CD14-positive monocyte (primary cell): ENCODE measurements at regions not wholly inside any gene's neighbourhood (a gene's known extent, or its start where the extent isn't known, plus 50 kb on each side); places are given as distances from the start of the nearest gene placed in this dataset.

Source experiments
- DNase-seq, 3 donors: peaks; one replicate each; pipeline ENCODE4 v3.0.0-alpha.2; 2011 to 2022
- H2AFZ ChIP-seq: 2 replicates; pipeline ENCODE4 v1.6.0; 2012; ENCODE audit warnings: mild to moderate bottlenecking, low read depth, low read length, inconsistent platforms; ENCODE audit not compliant: insufficient read depth, poor library complexity, severe bottlenecking
- H3K27ac ChIP-seq, 2 donors: 1 replicate in 1 of 2; 2 replicates in 1 of 2; pipeline ENCODE4 v1.5.1; 2012 to 2013; ENCODE audit warnings: low read length in 2 of 2, control low read depth in 1 of 2, inconsistent platforms in 1 of 2, low read depth in 1 of 2, mild to moderate bottlenecking in 1 of 2
- H3K27me3 ChIP-seq, 2 donors: one replicate each; pipeline versions ENCODE4 v1.6.0 to v1.6.1; 2011 to 2013; ENCODE audit warnings: low read length in 2 of 2; ENCODE audit not compliant: control insufficient read depth in 2 of 2, insufficient read depth in 2 of 2
- H3K36me3 ChIP-seq, 2 donors: replicated peaks in 1 of 2; 1 replicate in 1 of 2; 2 replicates in 1 of 2; pipeline versions ENCODE4 v1.5.1 to v1.6.1; 2012 to 2013; ENCODE audit warnings: low read length in 2 of 2, control low read depth in 1 of 2, inconsistent platforms in 1 of 2, mild to moderate bottlenecking in 1 of 2; ENCODE audit not compliant: insufficient read depth in 2 of 2, control insufficient read depth in 1 of 2
- H3K4me1 ChIP-seq, 2 donors: 1 replicate in 1 of 2; 2 replicates in 1 of 2; pipeline versions ENCODE4 v1.5.1 to v1.6.1; 2012 to 2013; ENCODE audit warnings: low read length in 2 of 2, control low read depth in 1 of 2, inconsistent platforms in 1 of 2, mild to moderate bottlenecking in 1 of 2, moderate library complexity in 1 of 2; ENCODE audit not compliant: insufficient read depth in 2 of 2, control insufficient read depth in 1 of 2
- H3K4me2 ChIP-seq: replicated peaks from 2 replicates; pipeline ENCODE3; 2012; ENCODE audit warnings: low read length, moderate library complexity, mild to moderate bottlenecking; ENCODE audit not compliant: poor library complexity, severe bottlenecking; ENCODE audit errors: extremely low read depth
- H3K4me3 ChIP-seq, 3 experiments: fragments of 200-600 bp in 1 of 3; sonication (generic) in 1 of 3; replicated peaks in 1 of 3; 1 replicate in 2 of 3; 2 replicates in 1 of 3; pipeline ENCODE4 v1.5.1; 2011 to 2013; ENCODE audit warnings: low read length in 3 of 3, mild to moderate bottlenecking in 3 of 3, control low read depth in 2 of 3, low read depth in 2 of 3, inconsistent platforms in 1 of 3, moderate library complexity in 1 of 3
- H3K79me2 ChIP-seq: 2 replicates; pipeline ENCODE4 v1.6.0; 2012; ENCODE audit warnings: mild to moderate bottlenecking, control low read depth, inconsistent platforms, low read length, moderate library complexity; ENCODE audit not compliant: insufficient read depth
- H3K9ac ChIP-seq: 2 replicates; pipeline ENCODE4 v1.6.0; 2017; ENCODE audit warnings: low read length, mild to moderate bottlenecking; ENCODE audit not compliant: insufficient read depth, poor library complexity, severe bottlenecking
- H3K9me3 ChIP-seq, 2 donors: replicated peaks in 1 of 2; 1 replicate in 1 of 2; 2 replicates in 1 of 2; pipeline versions ENCODE4 v1.5.1 to v1.6.1; 2012 to 2013; ENCODE audit warnings: low read length in 2 of 2, control low read depth in 1 of 2; ENCODE audit not compliant: control insufficient read depth in 1 of 2, insufficient read depth in 1 of 2
- H4K20me1 ChIP-seq: 2 replicates; pipeline ENCODE4 v1.6.0; 2012; ENCODE audit warnings: mild to moderate bottlenecking, low read length, control low read depth, moderate library complexity; ENCODE audit not compliant: insufficient read depth
- H3K27ac Mint-ChIP-seq, 7 donors: one replicate each; pipeline ENCODE4 v1.8.0; 2020; ENCODE audit warnings: mild to moderate bottlenecking in 7 of 7, mixed read lengths in 7 of 7, moderate library complexity in 6 of 7, inconsistent platforms in 2 of 7
- H3K27me3 Mint-ChIP-seq, 3 donors: one replicate each; pipeline ENCODE4 v1.8.0; 2021 to 2022; ENCODE audit warnings: low read depth in 3 of 3, mild to moderate bottlenecking in 3 of 3, mixed read lengths in 3 of 3, moderate library complexity in 3 of 3, inconsistent platforms in 1 of 3
- H3K36me3 Mint-ChIP-seq, 2 donors: one replicate each; pipeline ENCODE4 v1.8.0; 2020; ENCODE audit warnings: mixed read lengths in 2 of 2, inconsistent platforms in 1 of 2, mild to moderate bottlenecking in 1 of 2
- H3K4me1 Mint-ChIP-seq: one replicate; pipeline ENCODE4 v1.8.0; 2020; ENCODE audit warnings: mild to moderate bottlenecking, mixed read lengths
- H3K4me3 Mint-ChIP-seq, 2 donors: one replicate each; pipeline ENCODE4 v1.8.0; 2020; ENCODE audit warnings: mild to moderate bottlenecking in 2 of 2, mixed read lengths in 2 of 2, moderate library complexity in 1 of 2
- H3K9me3 Mint-ChIP-seq, 7 donors: one replicate each; pipeline ENCODE4 v1.8.0; 2020 to 2022; ENCODE audit warnings: mixed read lengths in 7 of 7, mild to moderate bottlenecking in 6 of 7, moderate library complexity in 6 of 7, inconsistent platforms in 2 of 7
- CTCF ChIP-seq: fragments of 200-600 bp; IDR thresholded peaks from one replicate; pipeline ENCODE4 v1.8.0; 2022; ENCODE audit warnings: antibody characterized with exemption, mild to moderate bottlenecking
- WGBS: methylation state at CpG from one replicate; pipeline ENCODE4 v1.1.5; 2013; ENCODE audit warnings: missing lambda C conversion rate; ENCODE audit not compliant: insufficient coverage; 5-methylcytosine and 5-hydroxymethylcytosine counted together
- intact Hi-C, 2 donors: fragments of 100-400 bp; cut with micrococcal nuclease; formaldehyde crosslinking; loops; one replicate each; pipeline versions ENCODE4 v1.15.0 to v1.15.1; 2023

GRCh38 chr15:79178594-79178993 lies 88.0 kb upstream of the RASGRF1 start:
- no peak overlapping the region for H3K9ac ChIP-seq
- no peaks in the 10 kb centered on the region for H3K4me1 ChIP-seq
- Mint-ChIP-seq H3K27ac (no peak overlapping the region), H3K36me3 (no peaks in the 10 kb centered on the region), H3K9me3 (no peaks in the 10 kb centered on the region), H3K27me3 (peaks cover 8 to 16% (median 14%) of the 10 kb centered on the region in 3 donors), H3K4me1 (no peaks in the 10 kb centered on the region), H3K4me3 (no peak overlapping the region)
- no peak overlapping the region for H3K4me3 ChIP-seq
- no peaks in the 10 kb centered on the region for H3K27me3 ChIP-seq
- DNase-seq = no peak
- 100% methylated on average over 1 of the region's 9 CpGs for WGBS
- H3K4me2 ChIP-seq = no peak overlapping the region
- no peaks in the 10 kb centered on the region for H3K79me2 ChIP-seq
- no peaks in the 10 kb centered on the region for H3K36me3 ChIP-seq
- intact Hi-C loops = loop anchor here in 1 of 2 donors (2.0 kb wide), 1 partner anchor 270 kb away; no protein-coding TSS in a partner anchor
- no peaks in the 10 kb centered on the region for H4K20me1 ChIP-seq
- no peak overlapping the region for H2AFZ ChIP-seq
- no peaks in the 10 kb centered on the region for H3K9me3 ChIP-seq
- no peak overlapping the region for H3K27ac ChIP-seq
- TF ChIP-seq CTCF = no peak

- Histone ChIP-seq H3K27me3 (no peaks in the 10 kb centered on the region), H3K4me3 (no peak overlapping the region), H3K9me3 (no peaks in the 10 kb centered on the region), H3K4me1 (no peaks in the 10 kb centered on the region), H4K20me1 (no peaks in the 10 kb centered on the region), H3K9ac (no peak overlapping the region), H3K27ac (no peak overlapping the region), H3K36me3 (no peaks in the 10 kb centered on the region), H3K4me2 (no peak overlapping the region), H3K79me2 (no peaks in the 10 kb centered on the region), H2AFZ (no peak overlapping the region)
- H3K4me1 Mint-ChIP-seq = no peaks in the 10 kb centered on the region
- peaks cover 0 to 3% (median 0%) of the 10 kb centered on the region in 7 donors for H3K9me3 Mint-ChIP-seq
- H3K27ac Mint-ChIP-seq = no peak overlapping the region
- H3K36me3 Mint-ChIP-seq = no peaks in the 10 kb centered on the region
- WGBS = no CpG with 5 or more reads among the region's 1 CpG
- no peak overlapping the region for H3K4me3 Mint-ChIP-seq
- H3K27me3 Mint-ChIP-seq = peaks cover 10 to 22% (median 18%) of the 10 kb centered on the region in 3 donors
- TF ChIP-seq CTCF = no peak
- DNase-seq = no peak
- intact Hi-C loops = no loop called here
Observed at GRCh38 chr15:79176151-79176550, 85.6 kb upstream of the RASGRF1 start.
